RKO (cell line): ENCODE measurements at regions not wholly inside any gene's neighbourhood (a gene's known extent, or its start where the extent isn't known, plus 50 kb on each side); places are given as distances from the start of the nearest gene placed in this dataset.
"Not testable (repeated sequence)": the region's sequence is repeated elsewhere in the genome, so short reads cannot be mapped to it uniquely, and the experiment has no call there.

ENCODE experiments used
- DNase-seq: peaks from one replicate; pipeline ENCODE4 v3.0.0-alpha.2; 2016; ENCODE audit warnings: low spot score

- no peak for DNase-seq
These were observed 112.3 kb upstream of the SMIM30 start for GRCh38 chr7:113230691-113231090.

DNA sequence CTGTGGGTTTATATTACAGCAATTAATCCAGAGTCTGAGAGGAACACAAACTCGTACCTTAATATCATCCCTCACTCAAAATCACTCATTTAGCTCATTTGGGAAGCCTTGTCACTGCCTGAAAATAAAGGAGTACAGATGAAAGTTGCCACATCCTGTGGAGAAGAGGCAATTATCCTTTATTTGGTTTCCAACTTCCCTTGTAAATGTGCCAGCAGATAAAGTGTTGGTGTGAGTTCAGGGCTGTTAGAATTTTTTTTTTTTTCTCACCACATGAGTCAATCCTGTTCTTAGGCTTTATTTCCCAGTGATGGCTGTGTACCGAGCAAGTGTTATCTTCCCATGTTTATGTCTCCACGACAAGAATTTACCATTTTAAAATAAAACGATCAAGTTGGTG, 99.0 kb upstream of the SMIM30 start:
- no peak for DNase-seq

GRCh38 chr7:113216038-113216437, 97.7 kb upstream of the SMIM30 start:
- DNase-seq, result no peak

DNA sequence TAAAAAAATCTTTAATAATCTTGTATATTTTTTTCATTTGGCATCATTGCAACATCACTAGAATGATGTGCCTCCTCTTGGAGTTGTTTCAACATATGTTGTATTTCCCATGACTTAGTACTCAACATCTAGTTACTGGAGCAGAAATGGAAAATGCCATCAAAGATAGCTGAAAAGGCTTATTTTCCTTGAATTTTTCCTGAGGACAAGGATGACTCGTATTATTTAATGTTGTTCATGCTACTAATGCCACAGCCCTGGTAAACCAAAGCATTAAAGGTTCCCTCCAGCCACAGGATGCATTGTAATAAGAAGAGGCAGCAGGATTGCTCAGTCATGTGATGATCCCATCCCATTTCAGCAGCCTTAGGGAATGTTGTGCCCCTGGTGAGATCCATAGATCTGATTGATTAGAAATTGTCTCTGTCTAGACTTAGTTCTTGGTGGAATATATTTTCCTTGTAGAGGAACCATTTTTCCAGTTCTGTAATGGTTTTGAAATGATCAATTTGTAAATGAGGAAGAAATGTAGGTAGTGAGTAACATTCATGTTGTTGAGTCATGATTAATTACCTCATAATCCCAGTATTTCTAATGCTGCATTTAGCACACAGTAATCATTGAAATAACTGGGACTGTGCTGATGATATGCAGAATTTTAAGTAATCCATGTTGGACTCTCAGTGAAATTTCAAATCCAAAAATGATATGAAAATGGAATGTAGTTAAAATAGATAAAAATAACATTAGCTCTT, 91.3 kb upstream of the SMIM30 start:
- DNase-seq, result no peak

GRCh38 chr7:113207931-113208330, 89.6 kb upstream of the SMIM30 start:
- DNase-seq, result no peak

DNA sequence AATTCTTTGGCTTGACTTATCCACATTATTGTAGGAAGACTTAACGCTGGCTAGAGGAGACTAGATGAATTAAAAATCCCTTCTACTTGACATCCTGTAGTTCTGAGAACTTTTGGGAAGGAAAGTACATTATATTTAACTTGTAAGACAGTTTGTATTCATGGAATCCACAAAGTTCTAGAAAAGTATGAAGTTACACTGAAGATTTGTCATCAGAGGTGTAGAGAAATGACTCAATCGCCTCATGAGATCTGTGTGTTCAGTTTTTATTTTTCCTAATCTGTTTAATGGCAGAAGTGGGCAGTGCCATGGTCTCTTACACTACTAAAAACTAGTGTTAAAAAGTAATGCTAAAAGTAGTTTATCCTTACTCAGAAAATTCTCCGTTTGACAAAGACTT, 89.1 kb upstream of the SMIM30 start:
- DNase-seq, result no peak

DNA sequence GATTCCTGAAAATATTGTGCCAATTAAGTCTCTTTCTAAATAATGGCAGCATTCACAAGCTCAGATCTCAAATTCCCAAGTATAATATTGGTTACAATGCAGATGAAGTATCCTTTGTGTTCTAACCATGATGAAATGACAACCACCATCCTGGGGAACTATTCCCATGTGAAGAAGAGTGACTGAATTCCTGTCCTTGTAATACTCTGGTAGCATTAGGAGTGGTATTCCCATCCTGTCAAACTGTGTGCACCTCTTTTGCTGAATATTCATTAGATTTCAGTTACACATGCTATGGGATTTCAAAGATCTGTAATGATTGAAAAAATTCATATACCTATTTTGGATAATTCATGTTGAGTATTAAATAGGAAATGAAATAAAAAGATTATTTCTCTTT, 86.1 kb upstream of the SMIM30 start:
- no peak for DNase-seq

- no peak for DNase-seq
These were observed 83.9 kb upstream of the SMIM30 start for GRCh38 chr7:113202284-113202683.

DNA sequence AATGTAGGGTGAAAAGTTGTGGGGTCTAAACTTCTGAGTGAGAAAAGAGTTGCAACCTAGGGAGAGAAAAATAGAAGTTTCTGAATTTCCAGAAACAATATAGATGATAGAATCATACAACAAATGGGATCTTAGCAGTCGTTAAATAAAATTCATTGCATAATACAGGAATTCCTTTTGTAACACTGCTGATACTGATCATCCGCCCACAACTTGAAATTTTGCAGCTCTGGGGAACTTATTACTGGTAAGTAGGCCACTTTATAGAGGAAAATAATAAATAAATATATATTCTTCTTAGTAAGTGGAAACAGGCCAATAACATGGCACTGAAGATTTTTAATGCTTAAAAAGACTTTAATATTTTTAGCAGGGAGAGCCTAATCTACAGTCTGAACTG, 81.9 kb upstream of the SMIM30 start:
- no peak for DNase-seq

DNA sequence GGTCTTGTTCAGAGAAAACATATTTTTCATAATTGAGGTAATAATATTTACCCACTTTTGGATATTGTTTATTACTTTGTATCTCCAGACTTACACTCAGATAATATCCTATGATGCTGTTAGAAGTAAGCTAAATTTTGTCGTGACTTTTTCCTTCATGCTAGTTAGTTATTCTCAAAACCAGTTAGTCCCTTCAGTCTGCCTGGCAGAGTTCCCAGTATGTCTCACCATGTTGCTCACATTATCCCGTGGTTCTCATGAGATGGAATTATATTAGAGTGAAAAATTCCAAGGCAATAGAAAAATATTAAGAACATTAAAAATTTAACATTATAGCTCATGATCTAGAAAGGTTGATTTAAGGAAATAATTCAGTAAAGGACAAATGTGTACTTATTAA, 81.5 kb upstream of the SMIM30 start:
- DNase-seq, result peak; percentile 19

DNA sequence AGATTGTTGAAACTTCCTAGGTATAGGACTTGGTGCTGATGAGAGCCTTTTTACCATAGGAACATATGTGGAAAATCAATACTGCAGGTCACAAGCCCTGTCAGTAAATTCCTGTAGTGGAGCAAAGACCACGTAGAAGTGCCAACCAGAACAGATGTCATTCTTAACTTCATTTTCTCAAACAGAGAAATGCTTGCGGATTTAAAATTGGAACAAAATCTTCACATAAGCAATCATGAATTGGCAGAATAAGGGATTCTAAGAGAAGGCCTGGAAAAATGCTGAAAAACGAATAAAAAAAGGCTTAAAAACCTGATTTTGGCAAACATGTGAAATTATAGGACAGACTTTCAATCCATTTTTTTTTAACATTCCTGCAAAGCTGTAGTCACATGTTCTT, 80.8 kb upstream of the SMIM30 start:
- no peak for DNase-seq

GRCh38 chr7:113198226-113198625, 79.9 kb upstream of the SMIM30 start:
- no peak for DNase-seq

DNA sequence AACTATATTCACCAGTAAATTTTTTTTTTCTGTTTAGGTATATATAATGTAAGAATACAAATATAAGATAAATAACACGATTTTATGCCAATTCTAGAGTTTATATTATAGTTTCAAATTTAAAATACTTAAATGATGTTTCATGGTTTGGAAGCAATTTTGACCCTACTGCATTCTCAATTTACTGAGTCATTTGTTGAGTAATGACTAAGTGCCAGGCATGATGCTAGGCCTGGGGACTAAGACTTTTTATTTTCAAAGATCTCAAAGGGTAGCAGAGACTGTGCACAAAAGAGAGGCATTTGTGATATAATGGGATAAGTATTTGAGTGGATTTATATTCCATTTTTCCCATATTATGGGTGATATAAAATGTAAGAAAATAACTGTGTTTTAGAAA, 78.9 kb upstream of the SMIM30 start:
- peak; percentile 55 for DNase-seq

- DNase-seq, result no peak
These were observed 70.0 kb upstream of the SMIM30 start for GRCh38 chr7:113188396-113188795.

DNA sequence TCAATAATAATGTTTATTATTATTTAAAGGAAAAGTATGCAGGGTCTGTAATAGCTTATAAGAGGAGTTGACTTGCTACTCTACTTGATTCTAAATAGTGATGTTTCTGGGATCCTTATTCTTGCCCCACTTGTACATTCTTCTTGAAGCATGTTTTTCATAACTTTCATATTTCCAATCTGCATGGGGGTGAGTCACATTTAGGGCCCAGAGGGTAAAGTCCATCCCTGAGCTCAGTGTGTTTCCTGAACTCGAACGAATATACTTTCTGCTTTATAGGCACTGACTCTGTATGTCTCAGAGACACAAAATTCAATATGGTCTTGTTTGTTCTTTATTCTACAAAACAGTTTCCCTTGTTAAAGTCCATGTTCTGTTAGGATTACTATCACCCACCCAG, 61.0 kb upstream of the SMIM30 start:
- DNase-seq, result peak; percentile 61

GRCh38 chr7:113176836-113177235, 58.5 kb upstream of the SMIM30 start:
- no peak for DNase-seq

- DNase-seq, result not testable (repeated sequence)
These were observed 57.8 kb upstream of the SMIM30 start for GRCh38 chr7:113176180-113176579.

DNA sequence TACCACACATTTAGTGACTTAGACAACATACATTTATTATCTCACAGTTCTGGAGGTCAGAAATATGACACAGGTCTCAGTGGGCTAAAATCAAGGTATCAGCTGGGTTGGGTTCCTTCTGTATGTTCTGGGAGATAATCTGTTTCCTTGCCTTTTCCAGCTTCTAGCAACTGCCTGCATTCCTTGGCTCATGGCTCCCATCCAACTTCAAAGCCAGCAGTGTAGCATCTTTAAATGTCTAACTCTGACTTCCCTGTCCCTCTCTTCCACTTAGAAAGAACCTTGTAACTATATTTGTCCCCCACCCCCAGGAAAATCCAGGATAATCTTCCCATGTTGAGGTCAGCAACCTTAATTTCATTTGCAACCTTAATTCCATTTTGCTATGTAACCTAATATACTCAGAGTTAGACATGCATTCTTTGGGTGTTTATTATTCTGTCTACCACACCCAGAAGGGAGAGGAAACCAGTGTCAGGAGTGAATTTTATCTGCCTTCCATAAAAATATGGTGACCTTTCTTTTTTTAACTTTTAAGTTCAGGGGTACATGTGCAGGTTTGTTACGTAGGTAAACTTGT, 57.3 kb upstream of the SMIM30 start:
- no peak for DNase-seq

- DNase-seq, result no peak
These were observed 54.4 kb upstream of the SMIM30 start for GRCh38 chr7:113172726-113173125.

GRCh38 chr7:113170591-113170990, 52.2 kb upstream of the SMIM30 start:
- DNase-seq, result no peak
